ACC112 (cell line): ENCODE measurements at regions not wholly inside any gene's neighbourhood (a gene's known extent, or its start where the extent isn't known, plus 50 kb on each side); places are given as distances from the start of the nearest gene placed in this dataset.
"Not testable (repeated sequence)": the region's sequence is repeated elsewhere in the genome, so short reads cannot be mapped to it uniquely, and the experiment has no call there.

Source experiments
- H2AFZ ChIP-seq: fragments of 200-600 bp; sonication (generic); one replicate; pipeline ENCODE4 v1.6.0; 2017; ENCODE audit warnings: antibody characterized with exemption, low read length; ENCODE audit not compliant: unreplicated experiment
- H3K27ac ChIP-seq: fragments of 200-600 bp; sonication (generic); 2 replicates; pipeline ENCODE4 v1.5.1; 2014; ENCODE audit warnings: low read depth, mild to moderate bottlenecking, antibody characterized with exemption, low read length, moderate library complexity
- H3K27me3 ChIP-seq: fragments of 200-600 bp; sonication (generic); 2 replicates; pipeline ENCODE4 v1.6.1; 2014; ENCODE audit warnings: mild to moderate bottlenecking, antibody characterized with exemption, low read length, moderate library complexity, mixed read lengths; ENCODE audit not compliant: insufficient read depth
- H3K36me3 ChIP-seq: fragments of 200-600 bp; sonication (generic); 2 replicates; pipeline ENCODE4 v1.6.1; 2016; ENCODE audit warnings: mild to moderate bottlenecking, antibody characterized with exemption, low read length, moderate library complexity, mixed read lengths; ENCODE audit not compliant: insufficient read depth
- H3K4me1 ChIP-seq: fragments of 200-600 bp; sonication (generic); one replicate; pipeline ENCODE4 v1.6.1; 2016; ENCODE audit warnings: low read length, mixed read lengths; ENCODE audit not compliant: insufficient read depth, unreplicated experiment, control insufficient read depth
- H3K4me3 ChIP-seq: fragments of 200-600 bp; sonication (generic); 2 replicates; pipeline ENCODE4 v1.5.1; 2014; ENCODE audit warnings: mild to moderate bottlenecking, low read depth, low read length
- H3K79me2 ChIP-seq: fragments of 200-600 bp; sonication (generic); one replicate; pipeline ENCODE4 v1.6.0; 2016; ENCODE audit warnings: low read length; ENCODE audit not compliant: control insufficient read depth, unreplicated experiment, insufficient read depth

- Histone ChIP-seq H3K36me3 (no peaks in the 10 kb centered on the region), H3K27ac (no peak overlapping the region), H2AFZ (no peak overlapping the region), H3K79me2 (no peaks in the 10 kb centered on the region), H3K4me3 (no peak overlapping the region), H3K4me1 (no peaks in the 10 kb centered on the region), H3K27me3 (no peaks in the 10 kb centered on the region)
Measured at GRCh38 chr4:117135634-117136354, 50.4 kb upstream of the TRAM1L1 start.

GRCh38 chr4:117137145-117137544 is 51.8 kb upstream of the TRAM1L1 start:
- no peaks in the 10 kb centered on the region for H3K27me3 ChIP-seq
- H3K27ac ChIP-seq: no peak overlapping the region
- no peaks in the 10 kb centered on the region for H3K4me1 ChIP-seq
- H3K79me2 ChIP-seq: no peaks in the 10 kb centered on the region
- H2AFZ ChIP-seq: no peak overlapping the region
- H3K36me3 ChIP-seq: no peaks in the 10 kb centered on the region
- H3K4me3 ChIP-seq: no peak overlapping the region

- not testable (repeated sequence) for H3K79me2 ChIP-seq, H2AFZ ChIP-seq, H3K27ac ChIP-seq, H3K4me3 ChIP-seq, H3K27me3 ChIP-seq, H3K4me1 ChIP-seq, H3K36me3 ChIP-seq
Measured at GRCh38 chr4:117138732-117139131, 53.4 kb upstream of the TRAM1L1 start.

- Histone ChIP-seq H3K79me2 (no peaks in the 10 kb centered on the region), H3K27me3 (no peaks in the 10 kb centered on the region), H3K27ac (no peak overlapping the region), H3K4me1 (no peaks in the 10 kb centered on the region), H2AFZ (no peak overlapping the region), H3K36me3 (no peaks in the 10 kb centered on the region), H3K4me3 (no peak overlapping the region)
Measured at GRCh38 chr4:117154251-117154650, 68.9 kb upstream of the TRAM1L1 start.

GRCh38 chr4:117156806-117157205 is 71.4 kb upstream of the TRAM1L1 start:
- Histone ChIP-seq H3K4me1 (no peaks in the 10 kb centered on the region), H3K4me3 (no peak overlapping the region), H3K27ac (no peak overlapping the region), H3K79me2 (no peaks in the 10 kb centered on the region), H3K27me3 (no peaks in the 10 kb centered on the region), H3K36me3 (no peaks in the 10 kb centered on the region), H2AFZ (no peak overlapping the region)

- Histone ChIP-seq H3K36me3 (no peaks in the 10 kb centered on the region), H3K27me3 (no peaks in the 10 kb centered on the region), H3K79me2 (no peaks in the 10 kb centered on the region), H3K4me1 (no peaks in the 10 kb centered on the region), H3K4me3 (no peak overlapping the region), H3K27ac (no peak overlapping the region), H2AFZ (no peak overlapping the region)
Measured at GRCh38 chr4:117157360-117157759, 72.0 kb upstream of the TRAM1L1 start.

- no peaks in the 10 kb centered on the region for H3K36me3 ChIP-seq
- H3K79me2 ChIP-seq: no peaks in the 10 kb centered on the region
- no peaks in the 10 kb centered on the region for H3K4me1 ChIP-seq
- H3K27me3 ChIP-seq: no peaks in the 10 kb centered on the region
- H3K27ac ChIP-seq: no peak overlapping the region
- H2AFZ ChIP-seq: no peak overlapping the region
- no peak overlapping the region for H3K4me3 ChIP-seq
Measured at GRCh38 chr4:117162976-117163375, 77.6 kb upstream of the TRAM1L1 start.

GRCh38 chr4:117164338-117164737 is 79.0 kb upstream of the TRAM1L1 start:
- Histone ChIP-seq H3K79me2 (no peaks in the 10 kb centered on the region), H3K36me3 (no peaks in the 10 kb centered on the region), H3K27ac (no peak overlapping the region), H3K27me3 (no peaks in the 10 kb centered on the region), H3K4me3 (no peak overlapping the region), H2AFZ (no peak overlapping the region), H3K4me1 (no peaks in the 10 kb centered on the region)

GRCh38 chr4:117175369-117175768 is 90.0 kb upstream of the TRAM1L1 start:
- not testable (repeated sequence) for H3K4me3 ChIP-seq, H3K27ac ChIP-seq, H2AFZ ChIP-seq, H3K79me2 ChIP-seq, H3K36me3 ChIP-seq, H3K27me3 ChIP-seq, H3K4me1 ChIP-seq

- Histone ChIP-seq H3K27ac (no peak overlapping the region), H3K4me3 (no peak overlapping the region), H3K4me1 (no peaks in the 10 kb centered on the region), H3K27me3 (no peaks in the 10 kb centered on the region), H3K36me3 (no peaks in the 10 kb centered on the region), H3K79me2 (no peaks in the 10 kb centered on the region), H2AFZ (no peak overlapping the region)
Measured at GRCh38 chr4:117203231-117203630, 117.9 kb upstream of the TRAM1L1 start.

GRCh38 chr4:117210551-117210950 is 125.2 kb upstream of the TRAM1L1 start:
- no peak overlapping the region for H2AFZ ChIP-seq
- H3K79me2 ChIP-seq: no peaks in the 10 kb centered on the region
- H3K27ac ChIP-seq: no peak overlapping the region
- H3K27me3 ChIP-seq: no peaks in the 10 kb centered on the region
- H3K4me3 ChIP-seq: no peak overlapping the region
- H3K36me3 ChIP-seq: no peaks in the 10 kb centered on the region
- H3K4me1 ChIP-seq: no peaks in the 10 kb centered on the region
